Astrocyte of the cerebellum (primary cell): ENCODE measurements at regions not wholly inside any gene's neighbourhood (a gene's known extent, or its start where the extent isn't known, plus 50 kb on each side); places are given as distances from the start of the nearest gene placed in this dataset.

Experiments
- DNase-seq: peaks from one replicate; pipeline ENCODE4 v3.0.0-alpha.2; 2011; ENCODE audit warnings: low read depth
- H3K4me3 ChIP-seq: 2 replicates; pipeline ENCODE4 v1.5.1; 2011; ENCODE audit warnings: mild to moderate bottlenecking, low read depth, low read length, moderate library complexity
- in situ Hi-C: cut with HindIII; loops from 2 replicates; pipeline ENCODE4 v1.10.0; 2017; ENCODE audit warnings: low sequenced_read_pairs
- TF ChIP-seq, protein P1 (sequence below): IDR thresholded peaks from 2 replicates; pipeline ENCODE4 v1.5.1; 2012; ENCODE audit warnings: low read length, low read depth, moderate library complexity, mild to moderate bottlenecking; ENCODE audit errors: missing control alignments

DNA sequence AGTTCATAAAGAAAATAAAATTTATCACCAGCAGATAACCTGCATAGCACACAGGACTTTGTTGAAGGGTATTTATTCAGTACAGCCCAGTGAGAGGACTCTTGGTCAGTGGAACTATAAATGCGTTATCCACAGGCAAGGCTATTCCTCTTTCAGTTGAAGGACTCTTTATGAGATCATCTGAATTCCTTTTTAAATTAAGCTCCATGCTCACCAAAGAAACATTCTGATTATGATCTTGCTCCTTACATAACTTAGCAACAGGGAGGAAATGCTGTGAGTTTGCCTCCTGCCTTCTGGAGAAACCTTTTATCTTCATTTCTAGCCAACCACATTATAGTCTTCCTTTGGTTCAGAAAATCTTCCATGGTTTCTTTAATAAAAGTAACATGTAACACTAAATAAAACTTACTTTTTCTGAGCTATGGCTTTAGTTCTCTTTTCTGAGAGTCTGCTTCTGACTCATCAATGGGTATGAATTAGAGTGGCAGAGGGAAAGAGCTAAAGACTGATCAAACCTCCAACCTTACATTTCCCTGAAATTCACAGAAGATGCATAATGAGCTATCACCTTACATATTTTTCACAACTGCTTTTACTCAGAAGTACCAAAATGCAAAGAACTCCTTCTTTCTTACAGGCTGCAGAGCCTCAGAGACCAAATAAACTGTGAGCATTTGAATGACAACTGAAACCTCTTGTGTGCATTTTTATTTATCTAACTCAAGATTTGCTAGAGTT lies 267.2 kb downstream of the ADGRG6 start:
- in situ Hi-C loops = no loop called here
- H3K4me3 ChIP-seq = no peak overlapping the region
- no peak for DNase-seq
- TF ChIP-seq, protein P1, sequence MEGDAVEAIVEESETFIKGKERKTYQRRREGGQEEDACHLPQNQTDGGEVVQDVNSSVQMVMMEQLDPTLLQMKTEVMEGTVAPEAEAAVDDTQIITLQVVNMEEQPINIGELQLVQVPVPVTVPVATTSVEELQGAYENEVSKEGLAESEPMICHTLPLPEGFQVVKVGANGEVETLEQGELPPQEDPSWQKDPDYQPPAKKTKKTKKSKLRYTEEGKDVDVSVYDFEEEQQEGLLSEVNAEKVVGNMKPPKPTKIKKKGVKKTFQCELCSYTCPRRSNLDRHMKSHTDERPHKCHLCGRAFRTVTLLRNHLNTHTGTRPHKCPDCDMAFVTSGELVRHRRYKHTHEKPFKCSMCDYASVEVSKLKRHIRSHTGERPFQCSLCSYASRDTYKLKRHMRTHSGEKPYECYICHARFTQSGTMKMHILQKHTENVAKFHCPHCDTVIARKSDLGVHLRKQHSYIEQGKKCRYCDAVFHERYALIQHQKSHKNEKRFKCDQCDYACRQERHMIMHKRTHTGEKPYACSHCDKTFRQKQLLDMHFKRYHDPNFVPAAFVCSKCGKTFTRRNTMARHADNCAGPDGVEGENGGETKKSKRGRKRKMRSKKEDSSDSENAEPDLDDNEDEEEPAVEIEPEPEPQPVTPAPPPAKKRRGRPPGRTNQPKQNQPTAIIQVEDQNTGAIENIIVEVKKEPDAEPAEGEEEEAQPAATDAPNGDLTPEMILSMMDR = no peak

DNA sequence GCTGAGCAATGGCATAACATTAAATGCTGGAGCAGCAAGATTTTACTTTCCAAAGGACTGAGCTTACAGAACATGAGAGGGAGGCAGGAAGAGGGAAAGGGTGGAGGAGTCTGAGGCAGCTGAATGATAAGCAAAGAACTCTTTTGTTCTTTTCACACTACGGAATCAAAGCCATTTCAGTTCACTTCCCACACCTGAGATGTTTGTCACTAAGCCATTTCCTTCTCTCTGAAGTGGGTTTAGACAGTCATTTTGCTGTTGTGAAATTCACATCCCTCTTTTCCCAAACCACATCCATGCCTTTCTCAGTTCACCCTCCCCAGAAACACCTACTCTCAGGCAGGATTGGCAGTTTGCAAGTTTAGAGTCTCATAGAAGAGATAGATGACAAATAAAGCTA lies 267.9 kb downstream of the ADGRG6 start:
- TF ChIP-seq, protein P1 = no peak
- in situ Hi-C loops = no loop called here
- no peak overlapping the region for H3K4me3 ChIP-seq
- DNase-seq = no peak

DNA sequence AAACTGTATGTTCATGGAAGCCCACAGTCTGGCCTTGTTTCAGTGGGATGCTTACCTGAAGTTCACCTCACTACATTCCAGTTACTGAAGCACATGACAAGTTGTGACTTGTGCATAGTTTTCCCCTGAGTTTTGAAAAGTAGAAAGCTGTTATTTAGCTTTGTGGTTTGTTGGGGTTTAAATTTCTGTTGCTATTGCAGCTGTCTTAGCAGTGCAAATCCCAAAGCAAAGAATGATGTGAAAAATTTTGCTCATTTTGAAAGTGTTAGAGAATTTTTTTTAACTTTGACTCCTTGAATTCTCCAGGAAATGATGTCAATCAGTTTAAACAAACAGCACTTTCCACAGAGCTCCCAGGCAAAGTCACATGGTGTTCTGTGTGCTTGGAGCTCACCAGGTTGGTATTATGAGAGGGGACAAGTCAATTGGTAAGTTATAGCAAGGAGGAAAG lies 268.4 kb downstream of the ADGRG6 start:
- TF ChIP-seq, protein P1 = no peak
- DNase-seq = peak; percentile 11
- no peak overlapping the region for H3K4me3 ChIP-seq
- in situ Hi-C loops = no loop called here

DNA sequence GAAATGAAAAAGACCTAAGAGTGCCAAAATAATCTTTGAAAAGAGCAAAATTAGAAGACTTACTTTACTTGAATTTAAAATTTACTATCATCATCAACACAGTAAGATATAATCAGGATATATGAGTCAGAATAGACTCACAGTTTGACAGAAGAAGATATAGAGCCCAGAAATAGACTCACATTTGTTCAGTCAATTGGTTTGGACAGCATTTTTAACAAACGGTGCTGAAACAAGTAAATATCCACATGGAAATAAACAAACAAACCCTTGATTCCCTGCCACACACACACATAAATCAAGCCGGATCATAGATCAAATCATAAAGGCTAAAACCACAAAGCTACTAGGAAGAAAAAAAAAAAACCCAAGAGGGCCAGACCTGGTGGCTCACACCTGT lies 291.1 kb downstream of the ADGRG6 start:
- no peak overlapping the region for H3K4me3 ChIP-seq
- TF ChIP-seq, protein P1 = no peak
- no peak for DNase-seq
- in situ Hi-C loops = no loop called here

DNA sequence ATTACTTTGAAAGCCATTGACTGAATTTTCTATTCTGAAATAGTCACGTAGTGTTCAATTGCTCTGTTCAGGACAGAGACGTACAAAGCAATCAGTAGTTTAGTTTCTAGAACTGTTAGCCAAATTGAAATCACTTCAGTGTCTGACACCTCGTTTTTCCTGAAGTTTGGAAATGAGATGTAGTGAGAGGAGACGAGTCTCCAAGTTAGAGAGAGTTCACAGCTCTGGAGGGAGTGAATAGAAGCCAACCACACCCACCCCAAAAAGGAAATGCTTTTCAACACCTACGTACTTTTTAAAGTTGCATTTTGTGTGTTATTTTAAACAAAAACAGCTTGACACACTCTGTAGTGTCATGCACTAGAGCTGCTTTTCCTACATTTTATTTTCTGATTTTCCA lies 296.0 kb downstream of the ADGRG6 start:
- in situ Hi-C loops = no loop called here
- TF ChIP-seq, protein P1 = no peak

DNA sequence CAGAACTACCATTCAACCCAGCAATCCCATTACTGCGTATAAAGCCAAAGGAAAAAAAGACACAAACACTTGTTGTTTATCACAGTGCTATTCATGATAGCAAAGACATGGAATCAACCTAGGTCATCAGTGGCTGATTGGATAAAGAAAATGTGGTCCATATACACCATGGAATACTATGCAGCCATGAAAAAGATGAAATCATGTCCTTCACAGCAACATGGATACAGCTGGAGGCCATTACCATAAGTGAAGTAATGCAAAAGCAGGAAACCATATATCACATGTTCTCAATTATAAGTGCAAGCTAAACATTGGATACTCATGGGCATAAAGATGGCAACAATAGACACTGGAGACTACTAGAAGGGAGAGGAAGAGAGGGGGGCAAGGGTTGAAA lies 299.6 kb downstream of the ADGRG6 start:
- H3K4me3 ChIP-seq = no peak overlapping the region
- in situ Hi-C loops = no loop called here
- TF ChIP-seq, protein P1 = no peak
- no peak for DNase-seq

More for the DNA sequence above, 296.0 kb downstream of the ADGRG6 start:
- H3K4me3 ChIP-seq = no peak overlapping the region
- DNase-seq = no peak
